HEK293 (cell line): ENCODE measurements at regions not wholly inside any gene's neighbourhood (a gene's known extent, or its start where the extent isn't known, plus 50 kb on each side); places are given as distances from the start of the nearest gene placed in this dataset.

Experiments used
- CTCF ChIA-PET: fragments of 350-600 bp; formaldehyde crosslinking; extraction: SDS; loops from one replicate; lab custom pipeline; 2021; ENCODE audit warnings: antibody characterized with exemption; lab: Yijun Ruan, JAX
- POLR2A ChIA-PET: fragments of 300-600 bp; formaldehyde crosslinking; extraction: SDS; loops from one replicate; lab custom pipeline; 2020; ENCODE audit warnings: antibody characterized with exemption, inconsistent platforms; lab: Yijun Ruan, JAX
- H3K27ac ChIP-seq: fragments of 200-500 bp; sonication (Bioruptor generic); 2 replicates; pipeline ENCODE4 v1.5.1; 2014; ENCODE audit warnings: low read depth, low read length, control low read depth, inconsistent platforms; ENCODE audit errors: extremely low read depth
- H3K36me3 ChIP-seq, 2 experiments: fragments of 200-500 bp in 1 of 2; sonication (Bioruptor generic) in 1 of 2; 1 replicate in 1 of 2; 2 replicates in 1 of 2; pipeline ENCODE4 v1.5.1; 2014 to 2017; ENCODE audit warnings: inconsistent platforms in 2 of 2, low read length in 2 of 2; ENCODE audit not compliant: control insufficient read depth in 2 of 2, insufficient read depth in 1 of 2
- H3K4me1 ChIP-seq: fragments of 200-500 bp; sonication (Bioruptor generic); 2 replicates; pipeline ENCODE4 v1.5.1; 2014; ENCODE audit warnings: mild to moderate bottlenecking, low read length, inconsistent platforms; ENCODE audit not compliant: control insufficient read depth, insufficient read depth
- H3K4me3 ChIP-seq: 2 replicates; pipeline ENCODE4 v1.5.1; 2011; ENCODE audit warnings: low read depth, mild to moderate bottlenecking, control low read depth, low read length, moderate library complexity
- H3K9me3 ChIP-seq: fragments of 200-500 bp; sonication (Bioruptor generic); 2 replicates; pipeline ENCODE4 v1.5.1; 2014; ENCODE audit warnings: low read depth, low read length, inconsistent platforms; ENCODE audit not compliant: control insufficient read depth, insufficient read depth
- GLIS1 ChIP-seq: fragments of 450-650 bp; formaldehyde crosslinking; IDR thresholded peaks from 2 replicates; pipeline ENCODE4 v1.5.1; 2016; ENCODE audit warnings: missing biosample characterization, missing genetic modification characterization
- SCRT1 ChIP-seq: fragments of 450-650 bp; formaldehyde crosslinking; IDR thresholded peaks from 2 replicates; pipeline ENCODE4 v1.5.1; 2016; ENCODE audit warnings: missing biosample characterization, missing genetic modification characterization, borderline replicate concordance
- SP7 ChIP-seq: fragments of 450-650 bp; formaldehyde crosslinking; IDR thresholded peaks from 2 replicates; pipeline ENCODE4 v1.5.1; 2016; ENCODE audit warnings: missing biosample characterization, missing genetic modification characterization
- ZBTB8A ChIP-seq: fragments of 450-650 bp; formaldehyde crosslinking; IDR thresholded peaks from 2 replicates; pipeline ENCODE4 v1.5.1; 2016; ENCODE audit warnings: missing biosample characterization, missing genetic modification characterization
- ZNF121 ChIP-seq: fragments of 450-650 bp; formaldehyde crosslinking; IDR thresholded peaks from 2 replicates; pipeline ENCODE4 v1.5.1; 2016; ENCODE audit warnings: missing biosample characterization, missing genetic modification characterization
- ZNF169 ChIP-seq: fragments of 450-650 bp; formaldehyde crosslinking; IDR thresholded peaks from 2 replicates; pipeline ENCODE4 v1.5.1; 2016; ENCODE audit warnings: missing biosample characterization, missing genetic modification characterization
- ZNF221 ChIP-seq: fragments of 450-650 bp; formaldehyde crosslinking; IDR thresholded peaks from 2 replicates; pipeline ENCODE4 v1.5.1; 2017; ENCODE audit warnings: missing biosample characterization, missing genetic modification characterization, borderline replicate concordance
- ZNF239 ChIP-seq: fragments of 450-650 bp; formaldehyde crosslinking; IDR thresholded peaks from 2 replicates; pipeline ENCODE4 v1.5.1; 2016; ENCODE audit warnings: missing biosample characterization, missing genetic modification characterization
- ZNF274 ChIP-seq, 2 experiments: fragments of 200-500 bp in 1 of 2; fragments of 450-650 bp in 1 of 2; sonication (Bioruptor generic) in 1 of 2; formaldehyde crosslinking in 1 of 2; IDR thresholded peaks; 2 replicates each; pipeline versions ENCODE4 v1.5.1 to v1.6.1; 2014 to 2016; ENCODE audit warnings: borderline replicate concordance in 1 of 2, inconsistent platforms in 1 of 2, low read length in 1 of 2, missing biosample characterization in 1 of 2, missing genetic modification characterization in 1 of 2
- ZNF350 ChIP-seq: fragments of 450-650 bp; formaldehyde crosslinking; IDR thresholded peaks from 2 replicates; pipeline ENCODE4 v1.5.0; 2017; ENCODE audit warnings: missing biosample characterization, mild to moderate bottlenecking, missing genetic modification characterization
- ZNF423 ChIP-seq: fragments of 450-650 bp; formaldehyde crosslinking; IDR thresholded peaks from 2 replicates; pipeline ENCODE4 v1.5.1; 2016; ENCODE audit warnings: missing biosample characterization, missing genetic modification characterization
- ZNF521 ChIP-seq: fragments of 450-650 bp; formaldehyde crosslinking; IDR thresholded peaks from 2 replicates; pipeline ENCODE4 v1.5.1; 2017; ENCODE audit warnings: missing biosample characterization, mild to moderate bottlenecking, missing genetic modification characterization
- ZNF596 ChIP-seq: fragments of 450-650 bp; IDR thresholded peaks from 2 replicates; pipeline ENCODE4 v1.5.0; 2018; ENCODE audit warnings: missing biosample characterization, mild to moderate bottlenecking, missing genetic modification characterization, moderate library complexity
- ZNF610 ChIP-seq: fragments of 450-650 bp; formaldehyde crosslinking; IDR thresholded peaks from 2 replicates; pipeline ENCODE4 v1.5.1; 2016; ENCODE audit warnings: missing biosample characterization, missing genetic modification characterization, borderline replicate concordance
- ZNF621 ChIP-seq: fragments of 450-650 bp; formaldehyde crosslinking; IDR thresholded peaks from 2 replicates; pipeline ENCODE4 v1.5.1; 2017; ENCODE audit warnings: missing biosample characterization, missing genetic modification characterization
- ZNF837 ChIP-seq: fragments of 450-650 bp; formaldehyde crosslinking; IDR thresholded peaks from 2 replicates; pipeline ENCODE4 v1.5.1; 2016; ENCODE audit warnings: missing biosample characterization, missing genetic modification characterization
- ZSCAN16 ChIP-seq: fragments of 450-650 bp; formaldehyde crosslinking; IDR thresholded peaks from 2 replicates; pipeline ENCODE4 v1.5.1; 2016; ENCODE audit warnings: missing biosample characterization, missing genetic modification characterization
- TF ChIP-seq, protein P1 (sequence below): fragments of 450-650 bp; formaldehyde crosslinking; IDR thresholded peaks from 2 replicates; pipeline ENCODE4 v1.5.1; 2016; ENCODE audit warnings: missing biosample characterization, missing genetic modification characterization
- TF ChIP-seq, protein P2 (sequence below): fragments of 450-650 bp; formaldehyde crosslinking; conservative IDR thresholded peaks from 2 replicates; pipeline ENCODE4 v1.5.1; 2016; ENCODE audit warnings: low read depth, missing biosample characterization, missing genetic modification characterization
- TF ChIP-seq, protein P3 (sequence below): fragments of 450-650 bp; formaldehyde crosslinking; IDR thresholded peaks from 2 replicates; pipeline ENCODE4 v1.5.1; 2016; ENCODE audit warnings: missing biosample characterization, missing genetic modification characterization
- TF ChIP-seq, protein P4 (sequence below): fragments of 450-650 bp; formaldehyde crosslinking; IDR thresholded peaks from 2 replicates; pipeline ENCODE4 v1.5.1; 2016; ENCODE audit warnings: missing biosample characterization, missing genetic modification characterization
- TF ChIP-seq, protein P5 (sequence below): fragments of 450-650 bp; formaldehyde crosslinking; IDR thresholded peaks from 2 replicates; pipeline ENCODE4 v1.5.1; 2016; ENCODE audit warnings: missing biosample characterization, missing genetic modification characterization

DNA sequence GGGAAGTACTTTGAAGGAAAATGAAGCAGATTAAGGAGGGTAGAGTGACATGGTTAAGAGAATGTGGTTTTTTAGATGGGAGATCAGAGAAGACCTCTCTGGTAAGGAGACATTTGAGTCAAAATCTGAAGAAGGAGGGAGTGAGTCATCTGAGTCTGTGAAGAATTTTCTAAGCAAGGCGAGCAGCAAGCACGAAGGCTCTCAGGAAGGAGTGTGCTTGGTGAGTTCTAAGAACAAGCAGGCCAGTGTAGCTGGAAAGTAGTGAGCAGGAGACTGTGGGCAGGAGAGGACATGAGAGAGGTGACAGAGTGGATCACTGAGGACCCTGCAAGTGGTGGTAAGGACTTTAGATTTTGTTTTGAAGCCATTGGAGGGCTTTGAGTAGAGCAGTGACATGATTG is 76.3 kb upstream of the FUT8 start (continued):
- TF ChIP-seq, protein P1, sequence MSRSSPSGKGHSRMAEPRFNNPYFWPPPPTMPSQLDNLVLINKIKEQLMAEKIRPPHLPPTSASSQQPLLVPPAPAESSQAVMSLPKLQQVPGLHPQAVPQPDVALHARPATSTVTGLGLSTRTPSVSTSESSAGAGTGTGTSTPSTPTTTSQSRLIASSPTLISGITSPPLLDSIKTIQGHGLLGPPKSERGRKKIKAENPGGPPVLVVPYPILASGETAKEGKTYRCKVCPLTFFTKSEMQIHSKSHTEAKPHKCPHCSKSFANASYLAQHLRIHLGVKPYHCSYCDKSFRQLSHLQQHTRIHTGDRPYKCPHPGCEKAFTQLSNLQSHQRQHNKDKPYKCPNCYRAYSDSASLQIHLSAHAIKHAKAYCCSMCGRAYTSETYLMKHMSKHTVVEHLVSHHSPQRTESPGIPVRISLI (tag by site-specific recombination) = no peak
- TF ChIP-seq SP7 (tag by site-specific recombination) (no peak), ZNF610 (tag by site-specific recombination) (no peak)
- TF ChIP-seq, all 188 proteins: peak for 0

DNA sequence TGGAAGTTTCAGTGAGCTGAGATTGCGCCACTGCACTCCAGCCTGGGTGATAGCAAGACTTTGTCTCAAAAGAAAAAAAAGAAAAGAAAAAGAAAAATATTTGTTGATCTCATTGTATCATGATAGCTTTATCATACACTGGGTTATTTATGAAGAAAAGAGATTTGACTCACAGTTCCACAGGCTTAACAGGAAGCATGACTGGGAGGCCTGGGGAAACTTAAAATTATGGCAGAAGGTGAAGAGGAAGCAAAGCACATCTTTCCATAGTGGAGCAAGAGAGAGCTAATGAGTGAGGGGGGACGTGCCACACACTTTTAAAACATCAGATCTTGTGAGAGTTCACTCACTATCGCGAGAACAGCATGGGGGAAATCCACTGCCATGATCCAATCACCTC is 72.7 kb upstream of the FUT8 start:
- POLR2A ChIA-PET = no interaction called here
- TF ChIP-seq SCRT1 (tag by site-specific recombination) (no peak), ZNF596 (tag by site-specific recombination) (no peak), ZNF423 (tag by site-specific recombination) (no peak), ZNF274 (IDR thresholded peaks at IDR 0.05; ENCODE audit: low read length) (no peak), ZNF274 (tag by site-specific recombination; IDR thresholded peaks at IDR 0.05; ENCODE audit: borderline replicate concordance) (no peak), ZNF169 (tag by site-specific recombination) (no peak), ZNF521 (tag by site-specific recombination) (no peak), ZNF350 (no peak), ZNF239 (tag by site-specific recombination) (no peak), ZNF121 (no peak), ZSCAN16 (tag by site-specific recombination) (no peak), GLIS1 (no peak), ZNF621 (no peak), ZBTB8A (tag by site-specific recombination) (no peak), ZNF837 (tag by site-specific recombination) (no peak), ZNF221 (no peak)
- TF ChIP-seq, protein P2, sequence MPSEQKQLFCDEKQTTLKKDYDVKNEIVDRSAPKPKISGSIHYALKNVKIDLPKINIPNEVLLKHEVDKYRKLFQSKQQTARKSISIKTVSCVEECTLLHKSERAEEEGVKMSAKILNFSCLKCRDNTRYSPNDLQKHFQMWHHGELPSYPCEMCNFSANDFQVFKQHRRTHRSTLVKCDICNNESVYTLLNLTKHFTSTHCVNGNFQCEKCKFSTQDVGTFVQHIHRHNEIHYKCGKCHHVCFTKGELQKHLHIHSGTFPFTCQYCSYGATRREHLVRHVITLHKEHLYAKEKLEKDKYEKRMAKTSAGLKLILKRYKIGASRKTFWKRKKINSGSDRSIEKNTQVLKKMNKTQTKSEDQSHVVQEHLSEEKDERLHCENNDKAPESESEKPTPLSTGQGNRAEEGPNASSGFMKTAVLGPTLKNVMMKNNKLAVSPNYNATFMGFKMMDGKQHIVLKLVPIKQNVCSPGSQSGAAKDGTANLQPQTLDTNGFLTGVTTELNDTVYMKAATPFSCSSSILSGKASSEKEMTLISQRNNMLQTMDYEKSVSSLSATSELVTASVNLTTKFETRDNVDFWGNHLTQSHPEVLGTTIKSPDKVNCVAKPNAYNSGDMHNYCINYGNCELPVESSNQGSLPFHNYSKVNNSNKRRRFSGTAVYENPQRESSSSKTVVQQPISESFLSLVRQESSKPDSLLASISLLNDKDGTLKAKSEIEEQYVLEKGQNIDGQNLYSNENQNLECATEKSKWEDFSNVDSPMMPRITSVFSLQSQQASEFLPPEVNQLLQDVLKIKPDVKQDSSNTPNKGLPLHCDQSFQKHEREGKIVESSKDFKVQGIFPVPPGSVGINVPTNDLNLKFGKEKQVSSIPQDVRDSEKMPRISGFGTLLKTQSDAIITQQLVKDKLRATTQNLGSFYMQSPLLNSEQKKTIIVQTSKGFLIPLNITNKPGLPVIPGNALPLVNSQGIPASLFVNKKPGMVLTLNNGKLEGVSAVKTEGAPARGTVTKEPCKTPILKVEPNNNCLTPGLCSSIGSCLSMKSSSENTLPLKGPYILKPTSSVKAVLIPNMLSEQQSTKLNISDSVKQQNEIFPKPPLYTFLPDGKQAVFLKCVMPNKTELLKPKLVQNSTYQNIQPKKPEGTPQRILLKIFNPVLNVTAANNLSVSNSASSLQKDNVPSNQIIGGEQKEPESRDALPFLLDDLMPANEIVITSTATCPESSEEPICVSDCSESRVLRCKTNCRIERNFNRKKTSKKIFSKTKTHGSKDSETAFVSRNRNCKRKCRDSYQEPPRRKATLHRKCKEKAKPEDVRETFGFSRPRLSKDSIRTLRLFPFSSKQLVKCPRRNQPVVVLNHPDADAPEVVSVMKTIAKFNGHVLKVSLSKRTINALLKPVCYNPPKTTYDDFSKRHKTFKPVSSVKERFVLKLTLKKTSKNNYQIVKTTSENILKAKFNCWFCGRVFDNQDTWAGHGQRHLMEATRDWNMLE (tag by site-specific recombination) = no peak
- TF ChIP-seq, protein P3, sequence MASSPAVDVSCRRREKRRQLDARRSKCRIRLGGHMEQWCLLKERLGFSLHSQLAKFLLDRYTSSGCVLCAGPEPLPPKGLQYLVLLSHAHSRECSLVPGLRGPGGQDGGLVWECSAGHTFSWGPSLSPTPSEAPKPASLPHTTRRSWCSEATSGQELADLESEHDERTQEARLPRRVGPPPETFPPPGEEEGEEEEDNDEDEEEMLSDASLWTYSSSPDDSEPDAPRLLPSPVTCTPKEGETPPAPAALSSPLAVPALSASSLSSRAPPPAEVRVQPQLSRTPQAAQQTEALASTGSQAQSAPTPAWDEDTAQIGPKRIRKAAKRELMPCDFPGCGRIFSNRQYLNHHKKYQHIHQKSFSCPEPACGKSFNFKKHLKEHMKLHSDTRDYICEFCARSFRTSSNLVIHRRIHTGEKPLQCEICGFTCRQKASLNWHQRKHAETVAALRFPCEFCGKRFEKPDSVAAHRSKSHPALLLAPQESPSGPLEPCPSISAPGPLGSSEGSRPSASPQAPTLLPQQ (tag by site-specific recombination) = no peak
- TF ChIP-seq, protein P4, sequence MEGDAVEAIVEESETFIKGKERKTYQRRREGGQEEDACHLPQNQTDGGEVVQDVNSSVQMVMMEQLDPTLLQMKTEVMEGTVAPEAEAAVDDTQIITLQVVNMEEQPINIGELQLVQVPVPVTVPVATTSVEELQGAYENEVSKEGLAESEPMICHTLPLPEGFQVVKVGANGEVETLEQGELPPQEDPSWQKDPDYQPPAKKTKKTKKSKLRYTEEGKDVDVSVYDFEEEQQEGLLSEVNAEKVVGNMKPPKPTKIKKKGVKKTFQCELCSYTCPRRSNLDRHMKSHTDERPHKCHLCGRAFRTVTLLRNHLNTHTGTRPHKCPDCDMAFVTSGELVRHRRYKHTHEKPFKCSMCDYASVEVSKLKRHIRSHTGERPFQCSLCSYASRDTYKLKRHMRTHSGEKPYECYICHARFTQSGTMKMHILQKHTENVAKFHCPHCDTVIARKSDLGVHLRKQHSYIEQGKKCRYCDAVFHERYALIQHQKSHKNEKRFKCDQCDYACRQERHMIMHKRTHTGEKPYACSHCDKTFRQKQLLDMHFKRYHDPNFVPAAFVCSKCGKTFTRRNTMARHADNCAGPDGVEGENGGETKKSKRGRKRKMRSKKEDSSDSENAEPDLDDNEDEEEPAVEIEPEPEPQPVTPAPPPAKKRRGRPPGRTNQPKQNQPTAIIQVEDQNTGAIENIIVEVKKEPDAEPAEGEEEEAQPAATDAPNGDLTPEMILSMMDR (tag by site-specific recombination) = no peak
- TF ChIP-seq, protein P5, sequence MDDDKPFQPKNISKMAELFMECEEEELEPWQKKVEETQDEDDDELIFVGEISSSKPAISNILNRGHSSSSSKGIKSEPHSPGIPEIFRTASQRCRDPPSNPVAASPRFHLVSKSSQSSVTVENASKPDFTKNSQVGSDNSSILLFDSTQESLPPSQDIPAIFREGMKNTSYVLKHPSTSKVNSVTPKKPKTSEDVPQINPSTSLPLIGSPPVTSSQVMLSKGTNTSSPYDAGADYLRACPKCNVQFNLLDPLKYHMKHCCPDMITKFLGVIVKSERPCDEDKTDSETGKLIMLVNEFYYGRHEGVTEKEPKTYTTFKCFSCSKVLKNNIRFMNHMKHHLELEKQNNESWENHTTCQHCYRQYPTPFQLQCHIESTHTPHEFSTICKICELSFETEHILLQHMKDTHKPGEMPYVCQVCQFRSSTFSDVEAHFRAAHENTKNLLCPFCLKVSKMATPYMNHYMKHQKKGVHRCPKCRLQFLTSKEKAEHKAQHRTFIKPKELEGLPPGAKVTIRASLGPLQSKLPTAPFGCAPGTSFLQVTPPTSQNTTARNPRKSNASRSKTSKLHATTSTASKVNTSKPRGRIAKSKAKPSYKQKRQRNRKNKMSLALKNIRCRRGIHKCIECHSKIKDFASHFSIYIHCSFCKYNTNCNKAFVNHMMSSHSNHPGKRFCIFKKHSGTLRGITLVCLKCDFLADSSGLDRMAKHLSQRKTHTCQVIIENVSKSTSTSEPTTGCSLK (tag by site-specific recombination) = no peak
- H3K36me3 ChIP-seq = no peaks in the 10 kb centered on the region
- H3K9me3 ChIP-seq = no peaks in the 10 kb centered on the region
- H3K4me1 ChIP-seq = peaks cover under 1% of the 10 kb centered on the region; the same call in 1 of the 2 replicates
- CTCF ChIA-PET = no interaction called here
- no peak overlapping the region for H3K27ac ChIP-seq
- H3K4me3 ChIP-seq = no peak overlapping the region
